ENCODE measurements at regions not wholly inside any gene's neighbourhood (a gene's known extent, or its start where the extent isn't known, plus 50 kb on each side); places are given as distances from the start of the nearest gene placed in this dataset.

DNA sequence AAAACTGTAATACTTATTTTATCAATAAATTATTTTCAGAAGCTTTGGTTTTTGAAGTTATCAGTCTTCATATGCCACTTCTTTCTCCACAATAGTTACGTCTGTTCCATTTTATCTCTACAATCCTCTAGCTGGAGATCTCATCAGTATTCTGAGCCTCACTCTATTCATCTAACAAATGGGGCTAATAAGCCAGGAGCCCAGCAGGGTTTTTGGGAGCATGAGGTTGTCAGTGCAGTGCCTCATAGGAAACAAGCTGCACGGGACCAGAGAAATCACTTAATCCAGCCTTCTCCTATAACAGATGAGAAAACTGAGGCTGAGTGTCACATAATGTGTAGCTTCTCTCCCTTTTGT is 501.9 kb upstream of the RGS6 start:
- no peak for TF ChIP-seq EZH2phosphoT487 (IDR thresholded peaks at IDR 0.05; ENCODE audit: unreplicated experiment)
- TF ChIP-seq EZH2 (IDR thresholded peaks at IDR 0.05; ENCODE audit: low read depth, unreplicated experiment): no peak
- no peak for TF ChIP-seq NANOG (IDR thresholded peaks at IDR 0.05; ENCODE audit: borderline replicate concordance)
- TF ChIP-seq POLR2AphosphoS5 (IDR thresholded peaks at IDR 0.05; ENCODE audit: low read depth): no peak
- no peak for TF ChIP-seq JUNB (IDR thresholded peaks at IDR 0.05; ENCODE audit: unreplicated experiment)
- TF ChIP-seq CREB1 (CRISPR knock-in tag; IDR thresholded peaks at IDR 0.05; ENCODE audit: low read depth): no peak
- TF ChIP-seq, protein P1, sequence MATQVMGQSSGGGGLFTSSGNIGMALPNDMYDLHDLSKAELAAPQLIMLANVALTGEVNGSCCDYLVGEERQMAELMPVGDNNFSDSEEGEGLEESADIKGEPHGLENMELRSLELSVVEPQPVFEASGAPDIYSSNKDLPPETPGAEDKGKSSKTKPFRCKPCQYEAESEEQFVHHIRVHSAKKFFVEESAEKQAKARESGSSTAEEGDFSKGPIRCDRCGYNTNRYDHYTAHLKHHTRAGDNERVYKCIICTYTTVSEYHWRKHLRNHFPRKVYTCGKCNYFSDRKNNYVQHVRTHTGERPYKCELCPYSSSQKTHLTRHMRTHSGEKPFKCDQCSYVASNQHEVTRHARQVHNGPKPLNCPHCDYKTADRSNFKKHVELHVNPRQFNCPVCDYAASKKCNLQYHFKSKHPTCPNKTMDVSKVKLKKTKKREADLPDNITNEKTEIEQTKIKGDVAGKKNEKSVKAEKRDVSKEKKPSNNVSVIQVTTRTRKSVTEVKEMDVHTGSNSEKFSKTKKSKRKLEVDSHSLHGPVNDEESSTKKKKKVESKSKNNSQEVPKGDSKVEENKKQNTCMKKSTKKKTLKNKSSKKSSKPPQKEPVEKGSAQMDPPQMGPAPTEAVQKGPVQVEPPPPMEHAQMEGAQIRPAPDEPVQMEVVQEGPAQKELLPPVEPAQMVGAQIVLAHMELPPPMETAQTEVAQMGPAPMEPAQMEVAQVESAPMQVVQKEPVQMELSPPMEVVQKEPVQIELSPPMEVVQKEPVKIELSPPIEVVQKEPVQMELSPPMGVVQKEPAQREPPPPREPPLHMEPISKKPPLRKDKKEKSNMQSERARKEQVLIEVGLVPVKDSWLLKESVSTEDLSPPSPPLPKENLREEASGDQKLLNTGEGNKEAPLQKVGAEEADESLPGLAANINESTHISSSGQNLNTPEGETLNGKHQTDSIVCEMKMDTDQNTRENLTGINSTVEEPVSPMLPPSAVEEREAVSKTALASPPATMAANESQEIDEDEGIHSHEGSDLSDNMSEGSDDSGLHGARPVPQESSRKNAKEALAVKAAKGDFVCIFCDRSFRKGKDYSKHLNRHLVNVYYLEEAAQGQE (IDR thresholded peaks at IDR 0.05; ENCODE audit: unreplicated experiment): no peak
- TF ChIP-seq, protein P2, sequence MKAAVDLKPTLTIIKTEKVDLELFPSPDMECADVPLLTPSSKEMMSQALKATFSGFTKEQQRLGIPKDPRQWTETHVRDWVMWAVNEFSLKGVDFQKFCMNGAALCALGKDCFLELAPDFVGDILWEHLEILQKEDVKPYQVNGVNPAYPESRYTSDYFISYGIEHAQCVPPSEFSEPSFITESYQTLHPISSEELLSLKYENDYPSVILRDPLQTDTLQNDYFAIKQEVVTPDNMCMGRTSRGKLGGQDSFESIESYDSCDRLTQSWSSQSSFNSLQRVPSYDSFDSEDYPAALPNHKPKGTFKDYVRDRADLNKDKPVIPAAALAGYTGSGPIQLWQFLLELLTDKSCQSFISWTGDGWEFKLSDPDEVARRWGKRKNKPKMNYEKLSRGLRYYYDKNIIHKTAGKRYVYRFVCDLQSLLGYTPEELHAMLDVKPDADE (IDR thresholded peaks at IDR 0.05): no peak
- TF ChIP-seq, protein P3, sequence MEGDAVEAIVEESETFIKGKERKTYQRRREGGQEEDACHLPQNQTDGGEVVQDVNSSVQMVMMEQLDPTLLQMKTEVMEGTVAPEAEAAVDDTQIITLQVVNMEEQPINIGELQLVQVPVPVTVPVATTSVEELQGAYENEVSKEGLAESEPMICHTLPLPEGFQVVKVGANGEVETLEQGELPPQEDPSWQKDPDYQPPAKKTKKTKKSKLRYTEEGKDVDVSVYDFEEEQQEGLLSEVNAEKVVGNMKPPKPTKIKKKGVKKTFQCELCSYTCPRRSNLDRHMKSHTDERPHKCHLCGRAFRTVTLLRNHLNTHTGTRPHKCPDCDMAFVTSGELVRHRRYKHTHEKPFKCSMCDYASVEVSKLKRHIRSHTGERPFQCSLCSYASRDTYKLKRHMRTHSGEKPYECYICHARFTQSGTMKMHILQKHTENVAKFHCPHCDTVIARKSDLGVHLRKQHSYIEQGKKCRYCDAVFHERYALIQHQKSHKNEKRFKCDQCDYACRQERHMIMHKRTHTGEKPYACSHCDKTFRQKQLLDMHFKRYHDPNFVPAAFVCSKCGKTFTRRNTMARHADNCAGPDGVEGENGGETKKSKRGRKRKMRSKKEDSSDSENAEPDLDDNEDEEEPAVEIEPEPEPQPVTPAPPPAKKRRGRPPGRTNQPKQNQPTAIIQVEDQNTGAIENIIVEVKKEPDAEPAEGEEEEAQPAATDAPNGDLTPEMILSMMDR (conservative IDR thresholded peaks at IDR 0.05; ENCODE audit: low read depth in 2 of 2): no peak
- TF ChIP-seq, protein P4, sequence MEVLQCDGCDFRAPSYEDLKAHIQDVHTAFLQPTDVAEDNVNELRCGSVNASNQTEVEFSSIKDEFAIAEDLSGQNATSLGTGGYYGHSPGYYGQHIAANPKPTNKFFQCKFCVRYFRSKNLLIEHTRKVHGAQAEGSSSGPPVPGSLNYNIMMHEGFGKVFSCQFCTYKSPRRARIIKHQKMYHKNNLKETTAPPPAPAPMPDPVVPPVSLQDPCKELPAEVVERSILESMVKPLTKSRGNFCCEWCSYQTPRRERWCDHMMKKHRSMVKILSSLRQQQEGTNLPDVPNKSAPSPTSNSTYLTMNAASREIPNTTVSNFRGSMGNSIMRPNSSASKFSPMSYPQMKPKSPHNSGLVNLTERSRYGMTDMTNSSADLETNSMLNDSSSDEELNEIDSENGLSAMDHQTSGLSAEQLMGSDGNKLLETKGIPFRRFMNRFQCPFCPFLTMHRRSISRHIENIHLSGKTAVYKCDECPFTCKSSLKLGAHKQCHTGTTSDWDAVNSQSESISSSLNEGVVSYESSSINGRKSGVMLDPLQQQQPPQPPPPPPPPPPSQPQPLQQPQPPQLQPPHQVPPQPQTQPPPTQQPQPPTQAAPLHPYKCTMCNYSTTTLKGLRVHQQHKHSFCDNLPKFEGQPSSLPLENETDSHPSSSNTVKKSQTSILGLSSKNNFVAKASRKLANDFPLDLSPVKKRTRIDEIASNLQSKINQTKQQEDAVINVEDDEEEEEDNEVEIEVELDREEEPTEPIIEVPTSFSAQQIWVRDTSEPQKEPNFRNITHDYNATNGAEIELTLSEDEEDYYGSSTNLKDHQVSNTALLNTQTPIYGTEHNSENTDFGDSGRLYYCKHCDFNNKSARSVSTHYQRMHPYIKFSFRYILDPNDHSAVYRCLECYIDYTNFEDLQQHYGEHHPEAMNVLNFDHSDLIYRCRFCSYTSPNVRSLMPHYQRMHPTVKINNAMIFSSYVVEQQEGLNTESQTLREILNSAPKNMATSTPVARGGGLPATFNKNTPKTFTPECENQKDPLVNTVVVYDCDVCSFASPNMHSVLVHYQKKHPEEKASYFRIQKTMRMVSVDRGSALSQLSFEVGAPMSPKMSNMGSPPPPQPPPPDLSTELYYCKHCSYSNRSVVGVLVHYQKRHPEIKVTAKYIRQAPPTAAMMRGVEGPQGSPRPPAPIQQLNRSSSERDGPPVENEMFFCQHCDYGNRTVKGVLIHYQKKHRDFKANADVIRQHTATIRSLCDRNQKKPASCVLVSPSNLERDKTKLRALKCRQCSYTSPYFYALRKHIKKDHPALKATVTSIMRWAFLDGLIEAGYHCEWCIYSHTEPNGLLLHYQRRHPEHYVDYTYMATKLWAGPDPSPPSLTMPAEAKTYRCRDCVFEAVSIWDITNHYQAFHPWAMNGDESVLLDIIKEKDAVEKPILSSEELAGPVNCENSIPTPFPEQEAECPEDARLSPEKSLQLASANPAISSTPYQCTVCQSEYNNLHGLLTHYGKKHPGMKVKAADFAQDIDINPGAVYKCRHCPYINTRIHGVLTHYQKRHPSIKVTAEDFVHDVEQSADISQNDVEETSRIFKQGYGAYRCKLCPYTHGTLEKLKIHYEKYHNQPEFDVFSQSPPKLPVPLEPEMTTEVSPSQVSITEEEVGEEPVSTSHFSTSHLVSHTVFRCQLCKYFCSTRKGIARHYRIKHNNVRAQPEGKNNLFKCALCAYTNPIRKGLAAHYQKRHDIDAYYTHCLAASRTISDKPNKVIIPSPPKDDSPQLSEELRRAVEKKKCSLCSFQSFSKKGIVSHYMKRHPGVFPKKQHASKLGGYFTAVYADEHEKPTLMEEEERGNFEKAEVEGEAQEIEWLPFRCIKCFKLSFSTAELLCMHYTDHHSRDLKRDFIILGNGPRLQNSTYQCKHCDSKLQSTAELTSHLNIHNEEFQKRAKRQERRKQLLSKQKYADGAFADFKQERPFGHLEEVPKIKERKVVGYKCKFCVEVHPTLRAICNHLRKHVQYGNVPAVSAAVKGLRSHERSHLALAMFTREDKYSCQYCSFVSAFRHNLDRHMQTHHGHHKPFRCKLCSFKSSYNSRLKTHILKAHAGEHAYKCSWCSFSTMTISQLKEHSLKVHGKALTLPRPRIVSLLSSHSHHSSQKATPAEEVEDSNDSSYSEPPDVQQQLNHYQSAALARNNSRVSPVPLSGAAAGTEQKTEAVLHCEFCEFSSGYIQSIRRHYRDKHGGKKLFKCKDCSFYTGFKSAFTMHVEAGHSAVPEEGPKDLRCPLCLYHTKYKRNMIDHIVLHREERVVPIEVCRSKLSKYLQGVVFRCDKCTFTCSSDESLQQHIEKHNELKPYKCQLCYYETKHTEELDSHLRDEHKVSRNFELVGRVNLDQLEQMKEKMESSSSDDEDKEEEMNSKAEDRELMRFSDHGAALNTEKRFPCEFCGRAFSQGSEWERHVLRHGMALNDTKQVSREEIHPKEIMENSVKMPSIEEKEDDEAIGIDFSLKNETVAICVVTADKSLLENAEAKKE (CRISPR knock-in tag; IDR thresholded peaks at IDR 0.05): no peak
- TF ChIP-seq ZNF114 (CRISPR knock-in tag; IDR thresholded peaks at IDR 0.05): no peak
- TF ChIP-seq ZNF331 (CRISPR knock-in tag; IDR thresholded peaks at IDR 0.05; ENCODE audit: low read depth): no peak
- no peak for TF ChIP-seq STAT1 (IDR thresholded peaks at IDR 0.05; ENCODE audit: unreplicated experiment)
- no peaks in the 10 kb centered on the region for H3K9me2 ChIP-seq (ENCODE audit: insufficient read depth)
- DNase-seq (ENCODE audit: low spot score) (no peak), ATAC-seq (peak; percentile 36)
- H3K27ac ChIP-seq (ENCODE audit: low read depth): peak overlapping the region; percentile 12; the same call in 1 of the 2 replicates
- peaks cover 77% of the 10 kb centered on the region for H3K79me2 ChIP-seq (replicated peaks; ENCODE audit: insufficient read depth)
- peaks cover 6% of the 10 kb centered on the region for H3K27me3 Mint-ChIP-seq (ENCODE audit: insufficient read depth, low read depth, poor library complexity)
- H3F3A ChIP-seq (replicated peaks; ENCODE audit: low read depth): no peaks in the 10 kb centered on the region
- no peak overlapping the region for H3K4me3 ChIP-seq
- H3K9me3 Mint-ChIP-seq: peaks cover 23% of the 10 kb centered on the region
- H3K36me3 ChIP-seq (ENCODE audit: insufficient read depth): 0 out of 2 replicates have a peak, but pooled peaks cover 6% of the 10 kb centered on the region
- no peak overlapping the region for H2AFZ ChIP-seq
- H3K4me1 ChIP-seq (ENCODE audit: insufficient read depth): peaks cover 37% of the 10 kb centered on the region
- H3K36me3 Mint-ChIP-seq (ENCODE audit: low read depth): peaks cover 39% of the 10 kb centered on the region
- H4K20me1 ChIP-seq (replicated peaks; ENCODE audit: insufficient read depth): no peaks in the 10 kb centered on the region
- peaks cover 43% of the 10 kb centered on the region for H3K4me1 Mint-ChIP-seq
- no peak overlapping the region for H3K4me3 Mint-ChIP-seq
- H3K27me3 ChIP-seq (ENCODE audit: insufficient read depth): no peaks in the 10 kb centered on the region
- 0 out of 2 replicates have a peak overlapping the region, but pooled peaks have one; percentile 4 for H3K4me2 ChIP-seq
- no peak overlapping the region for H3K27ac Mint-ChIP-seq

Data from GM23338 (cell line).